LNCAP (cell line): ENCODE measurements at regions not wholly inside any gene's neighbourhood (a gene's known extent, or its start where the extent isn't known, plus 50 kb on each side); places are given as distances from the start of the nearest gene placed in this dataset.

Experiments
- CTCF ChIP-seq: fragments of 450-650 bp; IDR thresholded peaks from 2 replicates; pipeline ENCODE4 v1.5.1; 2017; ENCODE audit warnings: mild to moderate bottlenecking

GRCh38 chrX:35461164-35461563 lies 337.0 kb upstream of the MAGEB16 start:
- TF ChIP-seq CTCF, result no peak

- no peak for TF ChIP-seq CTCF
These were observed 298.9 kb upstream of the MAGEB16 start for GRCh38 chrX:35499071-35499862.

GRCh38 chrX:35507701-35508100 lies 290.4 kb upstream of the MAGEB16 start:
- no peak for TF ChIP-seq CTCF

- no peak for TF ChIP-seq CTCF
These were observed 240.2 kb upstream of the MAGEB16 start for GRCh38 chrX:35557916-35558315.

GRCh38 chrX:35561985-35562384 lies 236.2 kb upstream of the MAGEB16 start:
- no peak for TF ChIP-seq CTCF

- no peak for TF ChIP-seq CTCF
These were observed 235.7 kb upstream of the MAGEB16 start for GRCh38 chrX:35562395-35562794.

GRCh38 chrX:35590210-35590609 lies 207.9 kb upstream of the MAGEB16 start:
- no peak for TF ChIP-seq CTCF

GRCh38 chrX:35617836-35618235 lies 180.3 kb upstream of the MAGEB16 start:
- TF ChIP-seq CTCF, result no peak
